CD4-positive, alpha-beta T cell (primary cell): ENCODE measurements at regions not wholly inside any gene's neighbourhood (a gene's known extent, or its start where the extent isn't known, plus 50 kb on each side); places are given as distances from the start of the nearest gene placed in this dataset.

Experiments used
- ATAC-seq: fragments of 200-7000 bp; cut with Tn5 transposase; one replicate; pipeline ENCODE4 v1.10.0; 2022; ENCODE audit warnings: mild to moderate bottlenecking; ENCODE audit not compliant: poor library complexity
- CTCF ChIA-PET: fragments of 350-600 bp; sonication (Branson Sonifier 250); formaldehyde crosslinking; loops from one replicate; lab custom pipeline; 2021; ENCODE audit warnings: antibody characterized with exemption, inconsistent platforms; lab: Charles Lee
- POLR2A ChIA-PET: fragments of 350-600 bp; sonication (Branson Sonifier 250); formaldehyde crosslinking; loops from one replicate; lab custom pipeline; 2021; ENCODE audit warnings: antibody characterized with exemption, inconsistent platforms; lab: Charles Lee
- DNase-seq, 14 experiments: peaks; one replicate each; pipeline ENCODE4 v3.0.0-alpha.2; 2013 to 2020; ENCODE audit warnings: mixed read lengths in 2 of 14
- H3K27ac ChIP-seq, 2 donors: one replicate each; pipeline versions ENCODE4 v1.5.1 to v1.7.0; 2013; ENCODE audit warnings: low read length in 2 of 2, low read depth in 1 of 2, mild to moderate bottlenecking in 1 of 2
- H3K27me3 ChIP-seq, 2 experiments: 1 replicate in 1 of 2; 2 replicates in 1 of 2; pipeline versions ENCODE4 v1.6.1 to v1.7.0; 2013; ENCODE audit warnings: low read length in 2 of 2, control low read depth in 1 of 2, mild to moderate bottlenecking in 1 of 2, moderate library complexity in 1 of 2; ENCODE audit not compliant: insufficient read depth in 2 of 2, control insufficient read depth in 1 of 2
- H3K36me3 ChIP-seq: one replicate; pipeline ENCODE4 v1.6.1; 2013; ENCODE audit warnings: low read length, control low read depth; ENCODE audit not compliant: insufficient read depth
- H3K4me1 ChIP-seq: one replicate; pipeline ENCODE4 v1.6.1; 2013; ENCODE audit warnings: low read length, control low read depth; ENCODE audit not compliant: insufficient read depth
- H3K4me3 ChIP-seq: one replicate; pipeline ENCODE4 v1.5.1; 2013; ENCODE audit warnings: mild to moderate bottlenecking, low read length, moderate library complexity
- H3K9me3 ChIP-seq, 2 experiments: 1 replicate in 1 of 2; 2 replicates in 1 of 2; pipeline versions ENCODE4 v1.6.1 to v1.7.0; 2013; ENCODE audit warnings: low read length in 2 of 2, mild to moderate bottlenecking in 2 of 2, control low read depth in 1 of 2, moderate library complexity in 1 of 2; ENCODE audit not compliant: control insufficient read depth in 1 of 2, insufficient read depth in 1 of 2
- H3K27ac Mint-ChIP-seq: one replicate; pipeline ENCODE4 v1.8.0; 2020; ENCODE audit warnings: mixed read lengths
- H3K27me3 Mint-ChIP-seq: one replicate; pipeline ENCODE4 v1.8.0; 2021; ENCODE audit warnings: mixed read lengths
- H3K36me3 Mint-ChIP-seq: one replicate; pipeline ENCODE4 v1.8.0; 2021; ENCODE audit warnings: low read depth, mixed read lengths
- H3K4me1 Mint-ChIP-seq: one replicate; pipeline ENCODE4 v1.8.0; 2021; ENCODE audit warnings: low read depth, mixed read lengths
- H3K4me3 Mint-ChIP-seq: one replicate; pipeline ENCODE4 v1.8.0; 2020; ENCODE audit warnings: mild to moderate bottlenecking, mixed read lengths
- H3K9me3 Mint-ChIP-seq: one replicate; pipeline ENCODE4 v1.8.0; 2020; ENCODE audit warnings: mixed read lengths
- intact Hi-C, 2 experiments: fragments of 100-400 bp; cut with DNase I in 1 of 2; cut with micrococcal nuclease in 1 of 2; formaldehyde crosslinking; loops; one replicate each; pipeline versions ENCODE4 v1.15.1 to v1.9.0; 2023 to 2025; cut with DNase I, micrococcal nuclease
- TF ChIP-seq, protein P1 (sequence below): fragments of 200-600 bp; IDR thresholded peaks from one replicate; pipeline ENCODE4 v1.8.0; 2022; ENCODE audit warnings: antibody characterized with exemption, mild to moderate bottlenecking

DNA sequence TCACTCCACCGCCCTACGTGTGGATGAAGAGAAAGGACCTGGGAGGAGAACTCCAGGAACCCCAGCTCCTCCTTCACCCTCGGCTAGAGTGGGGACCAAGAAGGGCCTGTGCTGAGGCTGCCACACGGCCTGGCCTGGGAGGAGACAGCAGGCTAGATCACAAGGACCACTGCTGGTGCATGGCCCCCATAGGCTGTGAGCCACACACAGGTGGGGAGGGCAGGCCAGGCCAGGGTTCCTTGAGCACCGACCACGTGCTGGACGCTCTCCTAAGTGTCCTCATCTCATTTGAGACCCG, 1392.4 kb downstream of the TBC1D22A start:
- no peak overlapping the region for H3K27ac Mint-ChIP-seq
- H3K9me3 Mint-ChIP-seq, result no peaks in the 10 kb centered on the region
- CTCF ChIA-PET, result no interaction called here
- ATAC-seq (no peak), DNase-seq (no peak)
- H3K4me3 Mint-ChIP-seq, result no peak overlapping the region
- no peaks in the 10 kb centered on the region for H3K36me3 Mint-ChIP-seq
- Histone ChIP-seq H3K27ac (no peak overlapping the region), H3K9me3 (peaks cover 0 to 11% of the 10 kb centered on the region in 2 experiments), H3K27me3 (peaks cover 0 to 2% of the 10 kb centered on the region in 2 experiments), H3K4me1 (no peaks in the 10 kb centered on the region), H3K4me3 (no peak overlapping the region), H3K36me3 (no peaks in the 10 kb centered on the region)
- no peaks in the 10 kb centered on the region for H3K27me3 Mint-ChIP-seq
- TF ChIP-seq, protein P1, sequence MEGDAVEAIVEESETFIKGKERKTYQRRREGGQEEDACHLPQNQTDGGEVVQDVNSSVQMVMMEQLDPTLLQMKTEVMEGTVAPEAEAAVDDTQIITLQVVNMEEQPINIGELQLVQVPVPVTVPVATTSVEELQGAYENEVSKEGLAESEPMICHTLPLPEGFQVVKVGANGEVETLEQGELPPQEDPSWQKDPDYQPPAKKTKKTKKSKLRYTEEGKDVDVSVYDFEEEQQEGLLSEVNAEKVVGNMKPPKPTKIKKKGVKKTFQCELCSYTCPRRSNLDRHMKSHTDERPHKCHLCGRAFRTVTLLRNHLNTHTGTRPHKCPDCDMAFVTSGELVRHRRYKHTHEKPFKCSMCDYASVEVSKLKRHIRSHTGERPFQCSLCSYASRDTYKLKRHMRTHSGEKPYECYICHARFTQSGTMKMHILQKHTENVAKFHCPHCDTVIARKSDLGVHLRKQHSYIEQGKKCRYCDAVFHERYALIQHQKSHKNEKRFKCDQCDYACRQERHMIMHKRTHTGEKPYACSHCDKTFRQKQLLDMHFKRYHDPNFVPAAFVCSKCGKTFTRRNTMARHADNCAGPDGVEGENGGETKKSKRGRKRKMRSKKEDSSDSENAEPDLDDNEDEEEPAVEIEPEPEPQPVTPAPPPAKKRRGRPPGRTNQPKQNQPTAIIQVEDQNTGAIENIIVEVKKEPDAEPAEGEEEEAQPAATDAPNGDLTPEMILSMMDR, result no peak
- no peaks in the 10 kb centered on the region for H3K4me1 Mint-ChIP-seq
- POLR2A ChIA-PET, result no interaction called here
- intact Hi-C loops, result no loop called here

DNA sequence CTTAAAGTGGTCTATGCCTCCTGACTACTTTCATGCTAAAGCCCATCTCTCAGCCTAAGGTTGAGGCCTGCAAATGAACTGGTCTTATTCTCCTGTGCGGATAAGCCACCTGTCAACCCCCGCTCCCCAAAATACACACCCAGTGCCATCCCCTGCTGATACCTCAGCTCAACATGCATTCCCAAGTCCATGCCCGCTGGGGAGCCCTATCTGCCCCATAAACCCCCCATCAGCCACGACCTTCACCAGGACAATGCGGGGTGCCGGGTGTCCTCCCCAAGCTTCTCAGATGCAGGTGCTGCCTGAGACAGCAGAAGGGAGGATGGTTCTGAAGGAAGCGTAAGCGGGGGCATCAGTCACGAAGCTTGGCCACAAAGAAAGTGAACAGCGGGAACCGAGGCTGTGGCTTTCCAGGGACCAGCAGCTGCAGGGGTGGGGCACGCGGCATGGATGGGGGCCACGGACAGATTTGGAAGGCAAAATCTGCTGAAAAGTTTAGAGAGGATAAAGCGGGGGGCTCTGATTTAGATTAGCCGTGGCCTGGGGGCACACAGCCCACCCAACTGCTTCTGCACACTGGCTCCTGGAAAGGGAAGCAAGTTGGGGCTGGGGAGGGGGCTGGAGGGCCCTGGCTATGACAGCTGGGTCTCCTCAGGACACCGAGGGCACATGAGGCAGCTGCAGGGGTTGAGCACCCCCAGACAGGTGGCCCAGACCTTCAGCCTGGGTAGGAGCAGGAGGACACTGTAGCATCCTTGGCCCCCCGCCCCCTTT, 1391.9 kb downstream of the TBC1D22A start:
- no peaks in the 10 kb centered on the region for H3K4me1 Mint-ChIP-seq
- DNase-seq (no peak), ATAC-seq (no peak)
- no peaks in the 10 kb centered on the region for H3K36me3 Mint-ChIP-seq
- Histone ChIP-seq H3K4me3 (no peak overlapping the region), H3K27ac (no peak overlapping the region), H3K4me1 (no peaks in the 10 kb centered on the region), H3K27me3 (peaks cover 0 to 2% of the 10 kb centered on the region in 2 experiments), H3K9me3 (peaks cover 0 to 11% of the 10 kb centered on the region in 2 experiments), H3K36me3 (no peaks in the 10 kb centered on the region)
- H3K27me3 Mint-ChIP-seq, result no peaks in the 10 kb centered on the region
- H3K9me3 Mint-ChIP-seq, result no peaks in the 10 kb centered on the region
- no peak overlapping the region for H3K27ac Mint-ChIP-seq
- TF ChIP-seq, protein P1, result no peak
- no peak overlapping the region for H3K4me3 Mint-ChIP-seq
- intact Hi-C loops, result no loop called here
- POLR2A ChIA-PET, result no interaction called here
- CTCF ChIA-PET, result no interaction called here

GRCh38 chr22:48153726-48154125, 1391.3 kb downstream of the TBC1D22A start:
- no peak for DNase-seq
- ChIA-PET POLR2A (no interaction called here), CTCF (no interaction called here)
- no peak overlapping the region for H3K4me3 Mint-ChIP-seq
- TF ChIP-seq, protein P1, result no peak
- Histone ChIP-seq H3K4me1 (no peaks in the 10 kb centered on the region), H3K27me3 (peaks cover 0 to 2% of the 10 kb centered on the region in 2 experiments), H3K4me3 (no peak overlapping the region), H3K36me3 (no peaks in the 10 kb centered on the region), H3K9me3 (peaks cover 0 to 11% of the 10 kb centered on the region in 2 experiments), H3K27ac (no peak overlapping the region)
- intact Hi-C loops, result no loop called here
- H3K9me3 Mint-ChIP-seq, result no peaks in the 10 kb centered on the region
- no peak for ATAC-seq
- H3K36me3 Mint-ChIP-seq, result no peaks in the 10 kb centered on the region
- no peaks in the 10 kb centered on the region for H3K4me1 Mint-ChIP-seq
- H3K27me3 Mint-ChIP-seq, result no peaks in the 10 kb centered on the region
- H3K27ac Mint-ChIP-seq, result no peak overlapping the region
